BLaER1 treated with 17β-estradiol and CSF1 and Interleukin-3, amounts not matched to agents 10 nM and 100 nM (cell line): ENCODE measurements at regions not wholly inside any gene's neighbourhood (a gene's known extent, or its start where the extent isn't known, plus 50 kb on each side); places are given as distances from the start of the nearest gene placed in this dataset.

ENCODE experiments used
- H3K27ac ChIP-seq, 11 experiments: shearing (Covaris generic); formaldehyde crosslinking; 2 replicates each; pipeline ENCODE4 v1.8.1; 2022
- H3K27me3 ChIP-seq, 11 experiments: shearing (Covaris generic); formaldehyde crosslinking; 2 replicates each; pipeline ENCODE4 v1.8.1; 2022
- H3K36me3 ChIP-seq, 11 experiments: shearing (Covaris generic); formaldehyde crosslinking; 2 replicates each; pipeline ENCODE4 v1.8.1; 2022
- H3K4me1 ChIP-seq, 10 experiments: shearing (Covaris generic); formaldehyde crosslinking; 2 replicates each; pipeline ENCODE4 v1.8.1; 2022
- H3K4me2 ChIP-seq, 11 experiments: shearing (Covaris generic); formaldehyde crosslinking; 2 replicates each; pipeline ENCODE4 v1.8.1; 2022
- H3K4me3 ChIP-seq, 10 experiments: shearing (Covaris generic); formaldehyde crosslinking; 2 replicates each; pipeline ENCODE4 v1.8.1; 2022
- H3K9ac ChIP-seq, 11 experiments: shearing (Covaris generic); formaldehyde crosslinking; 2 replicates each; pipeline ENCODE4 v1.8.1; 2022
- H3K9me3 ChIP-seq, 11 experiments: shearing (Covaris generic); formaldehyde crosslinking; replicated peaks in 1 of 11; 2 replicates each; pipeline ENCODE4 v1.8.1; 2022
- H4K20me1 ChIP-seq, 11 experiments: shearing (Covaris generic); formaldehyde crosslinking; 2 replicates each; pipeline ENCODE4 v1.8.1; 2022
- Cebpa-rat ChIP-seq, 11 experiments: shearing (Covaris generic); IDR thresholded peaks; 2 replicates each; pipeline ENCODE4 v1.8.1; 2022

GRCh38 chr3:180529778-180530177, 72.2 kb upstream of the TTC14 start:
- Histone ChIP-seq H4K20me1 (no peaks in the 10 kb centered on the region), H3K4me3 (no peak overlapping the region), H3K27ac (no peak overlapping the region), H3K9ac (no peak overlapping the region), H3K9me3 (peaks cover 0 to 12% (median 6%) of the 10 kb centered on the region in 11 experiments; a peak in 11 of 22 replicates), H3K4me2 (no peak overlapping the region), H3K27me3 (no peaks in the 10 kb centered on the region), H3K4me1 (no peaks in the 10 kb centered on the region), H3K36me3 (no peaks in the 10 kb centered on the region)
- no peak for TF ChIP-seq Cebpa-rat (IDR thresholded peaks at IDR 0.05)

- H3K4me1 ChIP-seq: no peaks in the 10 kb centered on the region
- H3K9ac ChIP-seq: no peak overlapping the region
- H3K36me3 ChIP-seq: no peaks in the 10 kb centered on the region
- H3K9me3 ChIP-seq: peaks cover 0 to 12% (median 6%) of the 10 kb centered on the region in 11 experiments; a peak in 11 of 22 replicates
- H3K27me3 ChIP-seq: no peaks in the 10 kb centered on the region
- H3K4me3 ChIP-seq: no peak overlapping the region
- no peak for TF ChIP-seq Cebpa-rat (IDR thresholded peaks at IDR 0.05)
- H3K4me2 ChIP-seq: no peak overlapping the region
- no peak overlapping the region for H3K27ac ChIP-seq
- no peaks in the 10 kb centered on the region for H4K20me1 ChIP-seq
These were observed 71.7 kb upstream of the TTC14 start for GRCh38 chr3:180530276-180530675.

- no peaks in the 10 kb centered on the region for H3K36me3 ChIP-seq
- H3K27me3 ChIP-seq: no peaks in the 10 kb centered on the region
- peaks cover 0 to 12% (median 6%) of the 10 kb centered on the region in 11 experiments; a peak in 11 of 22 replicates for H3K9me3 ChIP-seq
- no peak overlapping the region for H3K9ac ChIP-seq
- no peak overlapping the region for H3K4me3 ChIP-seq
- TF ChIP-seq Cebpa-rat (IDR thresholded peaks at IDR 0.05): no peak
- H3K4me1 ChIP-seq: no peaks in the 10 kb centered on the region
- no peak overlapping the region for H3K27ac ChIP-seq
- no peak overlapping the region for H3K4me2 ChIP-seq
- H4K20me1 ChIP-seq: no peaks in the 10 kb centered on the region
These were observed 70.4 kb upstream of the TTC14 start for GRCh38 chr3:180531303-180532278.

- Histone ChIP-seq H3K9me3 (peaks cover 0 to 12% (median 6%) of the 10 kb centered on the region in 11 experiments; a peak in 11 of 22 replicates), H3K27ac (no peak overlapping the region), H3K4me3 (no peak overlapping the region), H3K4me2 (no peak overlapping the region), H3K4me1 (no peaks in the 10 kb centered on the region), H3K27me3 (no peaks in the 10 kb centered on the region), H3K36me3 (no peaks in the 10 kb centered on the region), H4K20me1 (no peaks in the 10 kb centered on the region), H3K9ac (no peak overlapping the region)
- no peak for TF ChIP-seq Cebpa-rat (IDR thresholded peaks at IDR 0.05)
These were observed 67.1 kb upstream of the TTC14 start for GRCh38 chr3:180534828-180535227.

- Histone ChIP-seq H3K4me2 (no peak overlapping the region), H3K27ac (no peak overlapping the region), H3K9ac (no peak overlapping the region), H3K4me3 (no peak overlapping the region), H3K36me3 (no peaks in the 10 kb centered on the region), H4K20me1 (no peaks in the 10 kb centered on the region), H3K4me1 (no peaks in the 10 kb centered on the region), H3K9me3 (no peaks in the 10 kb centered on the region), H3K27me3 (no peaks in the 10 kb centered on the region)
- TF ChIP-seq Cebpa-rat (IDR thresholded peaks at IDR 0.05): no peak
These were observed 63.5 kb upstream of the TTC14 start for GRCh38 chr3:180538493-180538892.

GRCh38 chr3:180543877-180544276, 58.1 kb upstream of the TTC14 start:
- Histone ChIP-seq H3K4me3 (no peak overlapping the region), H3K9me3 (no peaks in the 10 kb centered on the region), H3K9ac (no peak overlapping the region), H3K4me1 (no peaks in the 10 kb centered on the region), H3K4me2 (no peak overlapping the region), H3K27me3 (no peaks in the 10 kb centered on the region), H3K36me3 (no peaks in the 10 kb centered on the region), H3K27ac (no peak overlapping the region), H4K20me1 (no peaks in the 10 kb centered on the region)
- no peak for TF ChIP-seq Cebpa-rat (IDR thresholded peaks at IDR 0.05)

- no peak overlapping the region for H3K9ac ChIP-seq
These were observed 55.1 kb upstream of the TTC14 start for GRCh38 chr3:180546863-180547262.

GRCh38 chr3:180548050-180548449, 53.9 kb upstream of the TTC14 start:
- Histone ChIP-seq H3K9me3 (no peaks in the 10 kb centered on the region), H3K27me3 (no peaks in the 10 kb centered on the region), H3K4me1 (no peaks in the 10 kb centered on the region), H3K9ac (no peak overlapping the region), H3K4me3 (no peak overlapping the region), H4K20me1 (no peaks in the 10 kb centered on the region), H3K4me2 (no peak overlapping the region), H3K36me3 (no peaks in the 10 kb centered on the region), H3K27ac (no peak overlapping the region)
- TF ChIP-seq Cebpa-rat (IDR thresholded peaks at IDR 0.05): no peak

More at GRCh38 chr3:180546863-180547262, 55.1 kb upstream of the TTC14 start:
- Histone ChIP-seq H3K27ac (no peak overlapping the region), H3K9me3 (no peaks in the 10 kb centered on the region), H3K4me2 (no peak overlapping the region), H4K20me1 (no peaks in the 10 kb centered on the region), H3K27me3 (no peaks in the 10 kb centered on the region), H3K4me1 (no peaks in the 10 kb centered on the region), H3K4me3 (no peak overlapping the region), H3K36me3 (no peaks in the 10 kb centered on the region)
- TF ChIP-seq Cebpa-rat (IDR thresholded peaks at IDR 0.05): no peak
